HG03575 (cell line): ENCODE measurements at regions not wholly inside any gene's neighbourhood (a gene's known extent, or its start where the extent isn't known, plus 50 kb on each side); places are given as distances from the start of the nearest gene placed in this dataset.
"Not testable (repeated sequence)": the region's sequence is repeated elsewhere in the genome, so short reads cannot be mapped to it uniquely, and the experiment has no call there.

ENCODE experiments used
- ATAC-seq: cut with Tn5 transposase; IDR thresholded peaks from one replicate; pipeline ENCODE4 v1.9.1; 2021; ENCODE audit not compliant: unreplicated experiment, insufficient number of reproducible peaks, low FRiP score; ENCODE audit errors: extremely low read depth

DNA sequence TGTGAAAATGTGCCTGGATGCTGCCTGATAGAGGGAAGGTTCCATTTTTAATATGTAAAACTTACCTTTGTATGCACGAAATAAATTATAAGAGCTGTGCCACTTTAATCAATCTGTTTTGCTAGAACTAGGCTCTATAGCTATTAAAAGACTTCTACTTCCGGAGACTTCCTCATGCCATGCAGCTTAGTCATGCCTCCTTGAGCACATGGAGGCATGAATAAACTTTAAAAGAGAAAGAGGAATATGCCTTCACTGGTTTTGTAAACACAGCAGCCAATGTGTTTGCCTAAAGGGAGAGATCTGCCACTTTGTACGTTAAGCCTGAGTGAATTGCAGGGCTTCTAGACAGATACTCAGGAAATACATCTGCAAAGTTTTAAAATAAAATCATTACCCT lies 604.6 kb downstream of the LRRIQ3 start:
- no peak for ATAC-seq

DNA sequence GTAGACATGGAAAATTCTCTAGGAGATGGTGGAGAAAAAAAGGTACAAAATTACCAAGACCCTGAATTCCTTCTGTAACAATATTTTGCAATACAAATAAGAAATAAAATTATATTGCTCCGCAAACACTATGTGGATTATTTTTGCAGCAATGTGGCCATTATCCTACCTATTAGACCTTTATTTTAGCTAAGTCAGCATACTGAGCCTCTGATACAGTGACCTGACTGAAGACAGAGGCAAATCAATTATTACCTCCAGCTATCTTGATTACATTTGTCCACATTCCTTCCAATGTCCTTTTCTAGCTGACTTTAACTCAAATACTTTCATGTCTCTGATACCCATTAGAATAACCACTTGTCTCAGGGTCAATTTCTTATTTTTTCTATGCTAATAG lies 610.9 kb downstream of the LRRIQ3 start:
- no peak for ATAC-seq

DNA sequence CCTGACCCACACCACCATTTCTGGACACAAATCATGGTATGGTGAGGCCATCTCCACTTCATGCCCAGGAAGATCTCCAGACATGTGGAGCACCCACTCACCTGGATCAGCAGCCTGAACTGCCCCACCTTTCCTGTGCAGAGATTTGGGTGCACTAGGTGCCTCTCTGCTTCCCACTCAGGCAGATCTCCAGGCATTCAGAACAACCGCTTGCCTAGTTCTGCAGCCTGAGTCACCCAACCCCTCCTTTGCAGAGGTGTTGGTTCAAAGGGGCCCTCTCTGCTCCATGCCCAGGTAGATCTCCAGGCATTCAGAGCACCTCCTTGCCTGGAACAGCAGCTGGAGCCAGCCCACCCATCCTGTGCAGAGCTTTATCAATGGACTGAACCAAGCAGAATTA lies 620.8 kb downstream of the LRRIQ3 start:
- no peak for ATAC-seq

- no peak for ATAC-seq
These were observed 621.9 kb downstream of the LRRIQ3 start for GRCh38 chr1:73576083-73576482.

- no peak for ATAC-seq
These were observed 633.7 kb downstream of the LRRIQ3 start for GRCh38 chr1:73564294-73564693.

- ATAC-seq, result no peak
These were observed 641.7 kb downstream of the LRRIQ3 start for GRCh38 chr1:73556270-73556669.

GRCh38 chr1:73537400-73537799 lies 660.6 kb downstream of the LRRIQ3 start:
- ATAC-seq, result no peak

GRCh38 chr1:73517603-73518191 lies 680.3 kb downstream of the LRRIQ3 start:
- ATAC-seq, result no peak

DNA sequence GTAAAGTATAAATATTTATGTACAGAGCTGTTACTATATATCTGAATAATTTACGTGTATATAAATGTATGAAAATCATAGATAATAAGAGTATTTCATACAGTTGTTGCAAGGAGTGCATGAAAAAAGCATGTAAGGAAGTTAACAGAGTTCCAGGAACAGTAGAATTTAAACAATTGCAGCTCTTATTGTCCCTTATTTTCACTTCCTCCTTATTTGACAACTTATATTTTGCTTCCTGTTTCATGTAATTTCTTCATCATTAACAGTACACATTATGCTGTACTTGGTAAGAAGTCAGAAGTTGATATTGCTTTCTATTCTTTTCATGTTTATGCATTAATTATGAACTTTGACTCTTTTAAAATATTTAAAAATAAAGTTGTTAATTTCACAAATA lies 681.5 kb downstream of the LRRIQ3 start:
- ATAC-seq, result no peak

DNA sequence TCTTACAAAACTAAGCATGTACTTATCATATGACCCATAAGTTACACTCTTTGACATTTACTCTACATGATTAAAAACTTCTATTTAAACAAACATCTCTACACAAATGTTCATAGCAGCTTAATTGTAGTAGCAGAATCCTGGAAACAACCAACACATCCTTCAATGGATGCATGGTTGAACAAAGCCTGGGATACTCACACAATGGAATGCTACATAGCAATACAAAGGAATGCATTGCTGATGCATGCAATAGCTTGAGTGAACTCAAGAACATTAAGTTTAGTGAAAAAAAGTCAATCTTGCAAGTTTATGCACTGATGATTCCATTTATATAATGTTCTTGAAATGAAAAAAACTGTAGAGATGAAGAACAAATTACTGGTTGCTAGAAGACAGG lies 686.9 kb downstream of the LRRIQ3 start:
- no peak for ATAC-seq

GRCh38 chr1:73500154-73500553 lies 697.8 kb downstream of the LRRIQ3 start:
- ATAC-seq, result no peak

- no peak for ATAC-seq
These were observed 698.3 kb downstream of the LRRIQ3 start for GRCh38 chr1:73499671-73500070.

DNA sequence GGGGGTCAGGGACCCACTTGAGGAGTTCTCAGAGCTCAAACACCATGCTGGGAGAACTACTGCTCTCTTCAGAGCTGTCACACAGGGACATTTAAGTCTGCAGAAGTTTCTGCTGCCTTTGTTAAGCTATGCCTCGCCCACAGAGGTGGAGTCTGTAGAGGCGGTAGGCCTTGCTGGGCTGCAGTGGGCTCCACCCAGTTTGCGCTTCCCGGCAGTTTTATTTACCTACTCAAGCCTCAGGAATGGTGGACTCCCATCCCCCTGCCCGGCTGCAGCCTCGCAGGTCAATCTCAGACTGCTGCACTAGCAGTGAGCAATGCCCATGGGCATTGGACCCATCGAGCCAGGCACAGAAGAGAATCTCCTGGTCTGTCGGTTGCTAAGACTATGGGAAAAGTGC lies 706.4 kb downstream of the LRRIQ3 start:
- ATAC-seq, result no peak

DNA sequence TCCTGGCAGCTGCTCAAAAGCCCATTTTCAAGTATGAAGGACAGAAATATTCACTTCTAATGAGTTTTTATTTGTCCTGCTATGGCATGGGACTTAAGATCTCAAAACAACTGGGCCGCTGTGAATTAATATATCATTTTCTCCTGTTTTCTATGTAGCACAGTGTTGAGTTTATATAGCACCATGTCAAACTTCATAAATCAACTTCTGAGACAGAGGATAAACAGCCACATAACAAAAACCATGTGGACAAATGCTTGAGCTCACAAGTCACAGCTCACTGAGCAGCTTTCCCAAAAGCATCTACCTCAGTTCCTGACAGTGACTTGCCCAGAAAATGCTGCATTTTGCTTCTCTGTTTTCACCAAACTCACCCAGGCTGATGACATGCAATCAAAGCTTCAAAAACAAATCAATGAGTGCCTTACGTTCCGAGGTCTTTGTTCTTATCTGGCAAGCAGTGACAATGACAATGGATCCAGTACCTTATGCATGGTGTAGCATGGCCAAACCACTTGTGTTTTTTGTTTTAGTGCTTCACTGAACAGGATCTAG lies 722.6 kb downstream of the LRRIQ3 start:
- ATAC-seq, result no peak

DNA sequence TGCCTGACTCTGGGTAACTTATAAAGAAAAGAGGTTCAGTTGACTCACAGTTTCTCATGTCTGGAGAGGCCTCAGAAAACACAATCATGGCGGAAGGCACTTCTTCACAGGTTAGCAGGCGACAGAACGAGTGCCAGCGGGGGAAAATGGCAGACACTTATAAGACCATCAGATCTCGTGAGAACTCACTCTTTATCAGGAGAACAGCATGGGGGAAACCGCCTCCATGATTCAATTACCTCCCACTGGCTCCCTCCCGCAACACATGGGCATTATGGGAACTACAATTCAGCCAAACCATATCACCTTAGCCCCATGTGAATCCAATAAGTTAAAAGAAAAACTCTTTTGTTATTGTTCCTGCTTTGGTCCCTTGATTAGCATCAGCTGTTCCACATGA lies 725.2 kb downstream of the LRRIQ3 start:
- ATAC-seq, result no peak

DNA sequence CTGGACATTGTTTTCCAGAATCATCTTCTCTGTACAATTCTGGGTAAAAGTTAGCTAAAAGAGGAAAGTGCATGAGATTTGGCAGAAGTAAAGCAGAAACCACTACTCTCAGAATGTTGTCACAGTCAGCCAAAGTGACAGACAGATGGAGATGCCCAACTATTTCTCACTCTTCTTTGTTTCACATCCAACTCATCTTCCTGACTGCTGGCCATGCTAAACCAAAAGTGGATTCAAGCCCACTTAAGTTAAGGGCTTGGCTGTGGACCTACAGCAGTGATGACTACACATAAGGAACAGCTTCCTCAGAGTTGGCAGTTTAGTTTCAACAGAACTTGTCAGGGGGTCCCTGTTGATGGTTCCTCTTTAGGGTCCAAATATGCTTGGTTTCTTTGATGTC lies 730.2 kb downstream of the LRRIQ3 start:
- ATAC-seq, result no peak

- no peak for ATAC-seq
These were observed 734.1 kb downstream of the LRRIQ3 start for GRCh38 chr1:73463873-73464272.

DNA sequence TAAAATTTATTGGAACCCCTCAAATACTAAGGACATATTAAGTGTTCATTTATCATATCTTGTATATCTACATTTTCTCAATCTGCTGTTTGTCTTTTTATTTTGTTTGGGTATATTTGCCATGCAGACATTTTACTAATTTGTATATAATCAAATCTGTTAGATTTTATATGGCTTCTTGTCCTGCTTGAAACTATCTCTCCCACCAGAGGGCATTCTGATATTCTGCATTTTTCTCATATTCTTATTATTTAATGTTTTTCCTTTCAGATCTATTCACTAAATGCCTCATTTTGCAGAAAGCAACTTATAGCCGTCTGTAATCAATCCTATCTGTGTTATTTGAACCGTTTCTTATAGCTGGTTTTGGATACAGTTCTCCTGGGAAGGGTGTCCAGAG lies 745.5 kb downstream of the LRRIQ3 start:
- ATAC-seq, result no peak

- not testable (repeated sequence) for ATAC-seq
These were observed 747.3 kb downstream of the LRRIQ3 start for GRCh38 chr1:73450668-73451067.

DNA sequence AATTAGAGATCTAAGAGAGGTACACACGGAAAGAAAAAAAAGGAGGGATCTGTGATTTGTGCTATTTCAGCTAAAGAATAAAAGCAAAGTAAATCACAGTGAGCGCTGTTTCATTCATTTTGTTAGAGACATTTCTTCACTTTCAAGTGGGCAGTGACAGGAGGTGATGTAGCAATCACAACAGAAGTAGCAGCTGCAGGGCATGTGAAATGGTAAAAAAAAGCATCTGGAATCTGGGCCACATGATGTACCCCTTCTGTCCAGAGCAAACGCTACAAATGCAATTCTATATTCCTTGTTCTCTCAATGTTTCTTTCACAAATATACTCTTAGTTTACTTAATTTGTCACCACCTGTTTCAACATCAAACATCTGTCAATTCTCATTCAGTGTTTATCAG lies 786.5 kb downstream of the LRRIQ3 start:
- no peak for ATAC-seq

GRCh38 chr1:73401666-73402065 lies 796.3 kb downstream of the LRRIQ3 start:
- no peak for ATAC-seq
